Mesenchymal stem cell (in vitro differentiated cells and primary cell): ENCODE measurements at regions not wholly inside any gene's neighbourhood (a gene's known extent, or its start where the extent isn't known, plus 50 kb on each side); places are given as distances from the start of the nearest gene placed in this dataset.

Experiments used
- DNase-seq: peaks from one replicate; pipeline ENCODE4 v3.0.0-alpha.2; 2013
- H2AFZ ChIP-seq: one replicate; pipeline ENCODE4 v1.6.1; 2013; ENCODE audit warnings: low read depth, mild to moderate bottlenecking, control low read depth, inconsistent platforms, low read length, moderate library complexity
- H2AK5ac ChIP-seq: 2 replicates; pipeline ENCODE4 v1.6.1; 2013; ENCODE audit warnings: low read length, moderate library complexity, mild to moderate bottlenecking, inconsistent platforms; ENCODE audit not compliant: severe bottlenecking
- H2BK120ac ChIP-seq: one replicate; pipeline ENCODE4 v1.6.1; 2013; ENCODE audit warnings: low read depth, mild to moderate bottlenecking, inconsistent platforms, low read length, moderate library complexity
- H2BK12ac ChIP-seq, 2 experiments: one replicate each; pipeline ENCODE4 v1.6.1; 2013; ENCODE audit warnings: inconsistent platforms in 2 of 2, low read length in 2 of 2, mild to moderate bottlenecking in 2 of 2, moderate library complexity in 2 of 2, control low read depth in 1 of 2
- H2BK15ac ChIP-seq: one replicate; pipeline ENCODE4 v1.6.1; 2013; ENCODE audit warnings: mild to moderate bottlenecking, low read depth, inconsistent platforms; ENCODE audit not compliant: poor library complexity, severe bottlenecking
- H2BK5ac ChIP-seq: 2 replicates; pipeline ENCODE4 v1.6.1; 2013; ENCODE audit warnings: low read depth, mild to moderate bottlenecking, low read length, control low read depth, inconsistent platforms; ENCODE audit not compliant: poor library complexity, severe bottlenecking
- H3K14ac ChIP-seq, 2 experiments: one replicate each; pipeline ENCODE4 v1.6.1; 2013; ENCODE audit warnings: inconsistent platforms in 2 of 2, low read length in 2 of 2, control low read depth in 1 of 2, mild to moderate bottlenecking in 1 of 2, moderate library complexity in 1 of 2
- H3K18ac ChIP-seq, 2 experiments: one replicate each; pipeline ENCODE4 v1.6.1; 2013; ENCODE audit warnings: inconsistent platforms in 2 of 2, low read length in 2 of 2, control low read depth in 1 of 2, low read depth in 1 of 2, mild to moderate bottlenecking in 1 of 2
- H3K23ac ChIP-seq, 2 experiments: one replicate each; pipeline ENCODE4 v1.6.1; 2013; ENCODE audit warnings: inconsistent platforms in 2 of 2, low read length in 2 of 2, mild to moderate bottlenecking in 2 of 2, moderate library complexity in 2 of 2, control low read depth in 1 of 2
- H3K27ac ChIP-seq: 2 replicates; pipeline ENCODE4 v1.5.1; 2013; ENCODE audit warnings: mild to moderate bottlenecking, moderate library complexity, low read length, control low read depth, inconsistent platforms; ENCODE audit not compliant: poor library complexity, severe bottlenecking
- H3K27me3 ChIP-seq, 2 experiments: 2 replicates each; pipeline versions ENCODE4 v1.6.1 to v1.7.0; 2013; ENCODE audit warnings: low read length in 2 of 2, mild to moderate bottlenecking in 2 of 2, moderate library complexity in 2 of 2, control low read depth in 1 of 2, inconsistent platforms in 1 of 2; ENCODE audit not compliant: control insufficient read depth in 1 of 2, insufficient read depth in 1 of 2
- H3K36me3 ChIP-seq, 2 experiments: 2 replicates each; pipeline versions ENCODE4 v1.6.1 to v1.7.0; 2013; ENCODE audit warnings: low read length in 2 of 2, control low read depth in 1 of 2, inconsistent platforms in 1 of 2, low read depth in 1 of 2, mild to moderate bottlenecking in 1 of 2; ENCODE audit not compliant: insufficient read depth in 2 of 2, control insufficient read depth in 1 of 2
- H3K4ac ChIP-seq, 2 experiments: one replicate each; pipeline ENCODE4 v1.6.1; 2013; ENCODE audit warnings: inconsistent platforms in 2 of 2, low read length in 2 of 2, mild to moderate bottlenecking in 2 of 2, moderate library complexity in 2 of 2, control low read depth in 1 of 2, low read depth in 1 of 2
- H3K4me1 ChIP-seq: 2 replicates; pipeline ENCODE4 v1.6.1; 2013; ENCODE audit warnings: low read depth, low read length, control low read depth; ENCODE audit not compliant: control insufficient read depth, insufficient read depth
- H3K4me2 ChIP-seq: 2 replicates; pipeline ENCODE4 v1.6.1; 2013; ENCODE audit warnings: low read length, mild to moderate bottlenecking, inconsistent platforms; ENCODE audit not compliant: poor library complexity, severe bottlenecking
- H3K4me3 ChIP-seq, 2 experiments: 2 replicates each; pipeline versions ENCODE4 v1.5.1 to v1.7.0; 2013; ENCODE audit warnings: low read length in 2 of 2, mild to moderate bottlenecking in 2 of 2, control low read depth in 1 of 2, low read depth in 1 of 2; ENCODE audit not compliant: insufficient read depth in 1 of 2
- H3K79me1 ChIP-seq: replicated peaks from 2 replicates; pipeline ENCODE4 v1.6.1; 2013; ENCODE audit warnings: mild to moderate bottlenecking, control low read depth, low read length, inconsistent platforms; ENCODE audit not compliant: poor library complexity, severe bottlenecking
- H3K9ac ChIP-seq: 2 replicates; pipeline ENCODE4 v1.7.0; 2013; ENCODE audit warnings: mild to moderate bottlenecking, low read length, moderate library complexity
- H3K9me3 ChIP-seq: 2 replicates; pipeline ENCODE4 v1.7.0; 2013; ENCODE audit warnings: mild to moderate bottlenecking, low read length; ENCODE audit not compliant: control insufficient read depth
- H4K8ac ChIP-seq: one replicate; pipeline ENCODE4 v1.6.1; 2013; ENCODE audit warnings: inconsistent platforms, mild to moderate bottlenecking, low read length, moderate library complexity
- H4K91ac ChIP-seq: one replicate; pipeline ENCODE4 v1.6.1; 2013; ENCODE audit warnings: mild to moderate bottlenecking, low read length, inconsistent platforms
- WGBS: methylation state at CpG from one replicate; pipeline ENCODE4 v1.1.7; 2013; ENCODE audit warnings: mixed read lengths; 5-methylcytosine and 5-hydroxymethylcytosine counted together

DNA sequence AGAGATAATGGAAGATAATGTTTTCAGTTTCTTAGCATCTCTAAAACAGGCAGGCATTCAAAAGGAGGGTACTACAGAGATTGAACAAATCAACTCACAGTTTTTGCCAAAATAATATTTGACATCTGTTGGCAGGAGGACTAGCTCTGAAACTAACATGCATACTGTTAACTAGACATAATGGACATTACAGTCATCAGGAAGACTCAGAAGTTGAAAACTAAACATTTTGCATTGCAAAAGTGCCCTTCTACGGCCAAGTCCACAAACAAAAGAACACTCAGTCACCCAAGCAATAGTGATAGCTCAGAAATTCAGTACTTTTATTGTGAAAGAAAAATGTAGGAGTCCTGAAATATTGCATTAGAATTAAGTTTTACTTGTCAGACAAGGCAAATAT is 399.0 kb downstream of the HGF start:
- Histone ChIP-seq H2AK5ac (no peak overlapping the region), H4K91ac (no peak overlapping the region), H2BK12ac (no peak overlapping the region), H4K8ac (no peak overlapping the region), H3K9me3 (no peaks in the 10 kb centered on the region), H3K4me2 (no peak overlapping the region), H3K27me3 (no peaks in the 10 kb centered on the region), H3K4ac (no peak overlapping the region), H3K14ac (no peak overlapping the region), H3K23ac (no peak overlapping the region), H2BK5ac (no peak overlapping the region), H2AFZ (no peak overlapping the region), H3K4me3 (no peak overlapping the region), H3K4me1 (no peaks in the 10 kb centered on the region), H3K36me3 (no peaks in the 10 kb centered on the region), H2BK15ac (no peak overlapping the region), H3K79me1 (no peaks in the 10 kb centered on the region), H3K18ac (no peak overlapping the region), H3K27ac (no peak overlapping the region), H3K9ac (peak overlapping the region; percentile 64), H2BK120ac (no peak overlapping the region)
- no peak for DNase-seq
- no CpG with 5 or more reads among the region's 1 CpG for WGBS

DNA sequence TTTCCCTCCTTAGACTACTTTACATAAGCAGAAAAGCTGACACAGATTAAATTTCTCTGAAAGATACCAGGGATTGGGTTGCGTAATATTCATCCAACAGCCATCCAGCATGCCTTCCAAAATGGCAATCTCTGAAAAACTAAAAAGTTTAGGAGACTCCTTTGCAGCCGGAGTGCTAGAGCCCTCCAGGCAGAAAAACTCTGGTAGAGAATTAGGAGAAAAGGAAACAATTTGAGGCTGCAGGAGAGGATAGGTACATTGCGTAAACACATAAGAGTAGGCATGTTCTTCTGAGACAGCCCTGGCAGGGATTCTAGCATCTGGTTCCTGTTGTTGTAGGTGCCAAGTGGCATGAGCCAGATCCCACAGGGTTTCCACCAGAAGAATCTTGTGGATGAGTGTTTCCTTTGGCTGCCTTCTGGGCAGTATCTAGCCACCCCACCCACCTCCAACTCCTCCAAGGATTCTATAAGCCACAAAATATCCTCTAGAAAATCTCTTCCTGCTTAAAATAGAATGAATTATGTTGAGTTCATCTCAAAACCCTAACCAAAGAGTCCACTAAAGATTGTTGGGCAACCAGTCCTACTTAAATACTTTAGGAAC is 402.4 kb downstream of the HGF start:
- Histone ChIP-seq H3K4ac (no peak overlapping the region), H3K79me1 (no peaks in the 10 kb centered on the region), H2BK5ac (no peak overlapping the region), H2BK15ac (no peak overlapping the region), H4K8ac (no peak overlapping the region), H3K4me2 (no peak overlapping the region), H3K36me3 (no peaks in the 10 kb centered on the region), H3K9me3 (no peaks in the 10 kb centered on the region), H3K23ac (no peak overlapping the region), H3K9ac (peak overlapping the region; percentile 74), H2BK120ac (no peak overlapping the region), H3K27me3 (no peaks in the 10 kb centered on the region), H2BK12ac (no peak overlapping the region), H3K14ac (no peak overlapping the region), H3K4me3 (no peak overlapping the region), H2AK5ac (no peak overlapping the region), H4K91ac (no peak overlapping the region), H3K27ac (no peak overlapping the region), H3K4me1 (no peaks in the 10 kb centered on the region), H3K18ac (no peak overlapping the region), H2AFZ (no peak overlapping the region)
- DNase-seq: peak; percentile 6
- 97% methylated on average over 3 of the region's 3 CpGs for WGBS

DNA sequence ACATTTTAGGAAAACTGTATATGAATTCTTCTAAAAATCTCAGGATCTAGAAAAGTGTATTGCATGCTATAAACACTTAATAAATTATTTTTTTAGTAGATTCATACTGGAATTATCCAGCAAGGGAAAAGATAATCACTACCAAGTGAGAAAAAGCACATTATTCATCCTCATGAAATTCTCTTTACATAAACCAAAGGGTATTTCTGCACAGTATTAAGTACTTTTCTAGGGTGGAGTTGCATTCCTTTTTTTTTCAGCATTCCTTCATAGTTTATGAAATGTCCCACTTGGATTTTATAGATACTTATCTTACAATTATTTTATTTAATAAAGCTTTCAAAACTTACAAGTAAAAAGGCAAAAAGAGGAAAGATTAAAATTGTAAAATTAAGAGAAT is 403.3 kb downstream of the HGF start:
- no peak overlapping the region for H2AK5ac ChIP-seq
- H3K14ac ChIP-seq: no peak overlapping the region
- no peak overlapping the region for H3K4me2 ChIP-seq
- H2AFZ ChIP-seq: no peak overlapping the region
- H3K9ac ChIP-seq: peak overlapping the region; percentile 74
- H3K4ac ChIP-seq: no peak overlapping the region
- no peak overlapping the region for H2BK120ac ChIP-seq
- H3K4me3 ChIP-seq: no peak overlapping the region
- no peak overlapping the region for H3K27ac ChIP-seq
- H4K8ac ChIP-seq: no peak overlapping the region
- H2BK15ac ChIP-seq: no peak overlapping the region
- no peaks in the 10 kb centered on the region for H3K27me3 ChIP-seq
- DNase-seq: no peak
- no peak overlapping the region for H3K18ac ChIP-seq
- no peaks in the 10 kb centered on the region for H3K4me1 ChIP-seq
- no peak overlapping the region for H4K91ac ChIP-seq
- H2BK5ac ChIP-seq: no peak overlapping the region
- H3K9me3 ChIP-seq: no peaks in the 10 kb centered on the region
- H3K23ac ChIP-seq: no peak overlapping the region
- H3K79me1 ChIP-seq: no peaks in the 10 kb centered on the region
- H3K36me3 ChIP-seq: no peaks in the 10 kb centered on the region
- no peak overlapping the region for H2BK12ac ChIP-seq

DNA sequence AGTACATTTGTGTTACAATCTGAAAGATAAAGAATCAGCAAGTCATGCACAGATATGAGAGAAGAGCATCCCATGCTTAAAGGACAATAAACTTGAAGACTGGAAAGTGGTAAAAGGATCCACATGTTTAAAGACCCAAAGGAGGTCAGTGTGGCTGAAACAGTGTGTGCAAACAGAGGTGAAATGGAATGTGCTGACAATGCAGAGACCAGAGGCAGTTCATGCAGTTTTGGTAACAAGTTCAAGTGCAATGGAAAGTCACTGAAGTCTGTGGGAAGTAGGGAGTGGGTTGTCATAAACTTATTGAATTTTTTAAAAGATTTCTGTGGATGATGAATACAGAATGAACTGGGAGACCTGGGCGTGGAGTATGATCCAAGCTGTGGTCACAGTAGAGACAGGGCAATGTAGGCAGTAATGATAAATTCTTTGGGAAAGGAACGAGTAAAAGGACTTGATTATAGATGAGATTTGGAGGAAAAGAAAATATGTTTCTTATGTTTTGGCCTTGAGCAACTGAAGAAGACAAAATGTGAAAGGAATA is 408.0 kb downstream of the HGF start:
- Histone ChIP-seq H3K14ac (no peak overlapping the region), H2BK5ac (no peak overlapping the region), H2AK5ac (no peak overlapping the region), H3K4me2 (no peak overlapping the region), H3K23ac (no peak overlapping the region), H3K4ac (no peak overlapping the region), H4K8ac (no peak overlapping the region), H4K91ac (no peak overlapping the region), H3K27me3 (no peaks in the 10 kb centered on the region), H3K79me1 (no peaks in the 10 kb centered on the region), H2BK120ac (no peak overlapping the region), H2AFZ (no peak overlapping the region), H3K9me3 (no peaks in the 10 kb centered on the region), H3K4me3 (no peak overlapping the region), H3K9ac (peak overlapping the region; percentile 40), H2BK15ac (no peak overlapping the region), H3K36me3 (no peaks in the 10 kb centered on the region), H2BK12ac (no peak overlapping the region), H3K27ac (no peak overlapping the region), H3K4me1 (no peaks in the 10 kb centered on the region), H3K18ac (no peak overlapping the region)
- DNase-seq: peak; percentile 26
- WGBS: 78% methylated on average over 2 of the region's 2 CpGs
